ENCODE measurements at regions not wholly inside any gene's neighbourhood (a gene's known extent, or its start where the extent isn't known, plus 50 kb on each side); places are given as distances from the start of the nearest gene placed in this dataset.

DNA sequence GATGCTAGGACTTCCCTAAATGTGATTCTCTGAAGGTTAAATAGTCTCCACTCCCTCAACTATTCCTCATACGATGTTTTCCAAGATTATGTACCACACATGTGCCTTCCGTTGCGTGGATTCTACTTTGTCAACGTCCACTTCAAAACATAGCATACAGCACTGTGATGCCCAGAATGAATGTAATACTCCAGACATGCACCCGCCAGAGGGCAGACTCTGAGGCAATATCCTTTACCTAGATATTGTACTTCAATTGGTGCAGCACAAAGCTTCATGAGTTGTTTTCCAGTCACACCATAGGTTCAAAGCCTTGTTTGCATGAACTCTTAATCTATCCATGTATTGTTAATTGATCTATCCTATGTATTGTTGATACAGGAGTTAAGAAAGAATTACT lies 201.0 kb upstream of the NABP1 start:
- no peak overlapping the region for H2AFZ ChIP-seq (ENCODE audit: low read depth)
- no peaks in the 10 kb centered on the region for H3K36me3 ChIP-seq (ENCODE audit: insufficient read depth)
- H3K27ac ChIP-seq, result no peak overlapping the region
- H3K27me3 ChIP-seq (ENCODE audit: insufficient read depth, low read depth), result no peaks in the 10 kb centered on the region
- H3K4me1 ChIP-seq (ENCODE audit: low read depth, poor library complexity, severe bottlenecking), result no peaks in the 10 kb centered on the region
- H3K4me3 ChIP-seq (IDR thresholded peaks at IDR 0.05; ENCODE audit: insufficient read depth, low read depth, low read length), result no peak overlapping the region
- TF ChIP-seq, protein P1, sequence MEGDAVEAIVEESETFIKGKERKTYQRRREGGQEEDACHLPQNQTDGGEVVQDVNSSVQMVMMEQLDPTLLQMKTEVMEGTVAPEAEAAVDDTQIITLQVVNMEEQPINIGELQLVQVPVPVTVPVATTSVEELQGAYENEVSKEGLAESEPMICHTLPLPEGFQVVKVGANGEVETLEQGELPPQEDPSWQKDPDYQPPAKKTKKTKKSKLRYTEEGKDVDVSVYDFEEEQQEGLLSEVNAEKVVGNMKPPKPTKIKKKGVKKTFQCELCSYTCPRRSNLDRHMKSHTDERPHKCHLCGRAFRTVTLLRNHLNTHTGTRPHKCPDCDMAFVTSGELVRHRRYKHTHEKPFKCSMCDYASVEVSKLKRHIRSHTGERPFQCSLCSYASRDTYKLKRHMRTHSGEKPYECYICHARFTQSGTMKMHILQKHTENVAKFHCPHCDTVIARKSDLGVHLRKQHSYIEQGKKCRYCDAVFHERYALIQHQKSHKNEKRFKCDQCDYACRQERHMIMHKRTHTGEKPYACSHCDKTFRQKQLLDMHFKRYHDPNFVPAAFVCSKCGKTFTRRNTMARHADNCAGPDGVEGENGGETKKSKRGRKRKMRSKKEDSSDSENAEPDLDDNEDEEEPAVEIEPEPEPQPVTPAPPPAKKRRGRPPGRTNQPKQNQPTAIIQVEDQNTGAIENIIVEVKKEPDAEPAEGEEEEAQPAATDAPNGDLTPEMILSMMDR (conservative IDR thresholded peaks at IDR 0.05; ENCODE audit: low read depth, low read length), result no peak
- no peaks in the 10 kb centered on the region for H4K20me1 ChIP-seq (ENCODE audit: insufficient read depth)
- no peaks in the 10 kb centered on the region for H3K79me2 ChIP-seq (ENCODE audit: insufficient read depth, low read depth)
- no peak overlapping the region for H3K9ac ChIP-seq
- H3K4me2 ChIP-seq, result no peak overlapping the region

DNA sequence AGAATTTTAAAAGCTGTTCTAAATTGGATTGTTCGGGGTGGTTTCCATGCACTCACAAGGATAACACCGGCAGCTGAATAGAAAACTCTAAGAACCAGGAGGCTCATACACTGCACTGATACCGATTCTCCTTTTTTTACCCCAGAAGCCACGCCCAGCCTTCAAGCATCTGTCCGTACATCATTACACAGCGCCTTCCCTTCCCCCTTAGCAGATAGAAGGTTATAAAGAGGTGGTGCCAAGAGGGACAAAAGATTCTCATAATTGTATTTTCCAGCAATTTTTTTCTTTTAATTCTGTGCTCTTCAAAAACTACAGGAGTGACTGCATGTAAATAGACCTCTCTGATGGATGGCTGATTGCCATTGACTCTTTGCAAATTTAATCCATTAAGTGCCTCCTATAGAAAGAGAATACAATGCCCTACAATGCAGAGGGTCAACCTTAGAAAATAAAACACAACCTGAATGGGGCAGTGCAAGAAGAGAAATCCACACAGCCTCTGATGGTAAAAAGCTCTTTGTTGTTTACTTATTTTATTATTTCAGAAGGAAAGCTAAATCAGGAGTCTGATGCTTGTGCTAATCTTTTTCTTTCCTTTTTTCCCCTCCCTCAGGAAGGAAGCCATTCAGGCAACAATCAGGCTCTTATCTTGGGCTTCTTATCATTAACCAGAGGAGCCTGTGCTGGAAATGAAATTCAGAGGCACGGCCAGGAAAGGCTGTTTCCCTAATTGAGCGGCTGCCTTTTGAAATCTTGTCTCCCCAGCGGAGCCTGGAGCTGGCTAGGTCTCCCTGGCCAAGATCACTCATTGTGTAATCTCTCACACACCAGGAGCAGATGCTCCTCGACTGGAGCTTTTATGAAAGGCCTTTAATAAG lies 198.9 kb upstream of the NABP1 start:
- Histone ChIP-seq H2AFZ (ENCODE audit: low read depth) (no peak overlapping the region), H3K36me3 (ENCODE audit: insufficient read depth) (no peaks in the 10 kb centered on the region), H3K79me2 (ENCODE audit: insufficient read depth, low read depth) (no peaks in the 10 kb centered on the region), H3K4me3 (IDR thresholded peaks at IDR 0.05; ENCODE audit: insufficient read depth, low read depth, low read length) (no peak overlapping the region), H3K27ac (no peak overlapping the region), H3K4me1 (ENCODE audit: low read depth, poor library complexity, severe bottlenecking) (no peaks in the 10 kb centered on the region), H3K4me2 (no peak overlapping the region), H3K27me3 (ENCODE audit: insufficient read depth, low read depth) (no peaks in the 10 kb centered on the region), H4K20me1 (ENCODE audit: insufficient read depth) (no peaks in the 10 kb centered on the region), H3K9ac (no peak overlapping the region)
- TF ChIP-seq, protein P1 (conservative IDR thresholded peaks at IDR 0.05; ENCODE audit: low read depth, low read length), result no peak

DNA sequence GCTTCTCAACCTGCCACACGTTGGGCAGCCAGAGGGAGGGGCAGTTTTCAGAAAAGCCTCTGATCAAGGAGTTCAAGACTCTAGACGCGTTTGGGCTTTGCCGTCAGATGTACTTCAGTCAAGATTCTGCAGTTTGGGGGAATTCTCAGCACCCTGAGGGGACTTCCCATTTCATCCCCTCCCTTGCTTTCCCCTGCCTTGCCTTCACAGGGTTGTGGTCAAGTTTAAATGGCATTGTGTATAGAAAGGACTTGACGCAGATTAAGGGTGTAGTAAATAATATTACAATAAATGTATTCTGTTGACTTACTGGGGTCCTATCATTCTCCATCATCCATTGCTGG lies 198.3 kb upstream of the NABP1 start:
- no peaks in the 10 kb centered on the region for H3K4me1 ChIP-seq (ENCODE audit: low read depth, poor library complexity, severe bottlenecking)
- H4K20me1 ChIP-seq (ENCODE audit: insufficient read depth), result no peaks in the 10 kb centered on the region
- H3K4me2 ChIP-seq, result no peak overlapping the region
- H3K4me3 ChIP-seq (IDR thresholded peaks at IDR 0.05; ENCODE audit: insufficient read depth, low read depth, low read length), result no peak overlapping the region
- no peak overlapping the region for H2AFZ ChIP-seq (ENCODE audit: low read depth)
- no peaks in the 10 kb centered on the region for H3K79me2 ChIP-seq (ENCODE audit: insufficient read depth, low read depth)
- TF ChIP-seq, protein P1 (conservative IDR thresholded peaks at IDR 0.05; ENCODE audit: low read depth, low read length), result no peak
- H3K9ac ChIP-seq, result no peak overlapping the region
- H3K36me3 ChIP-seq (ENCODE audit: insufficient read depth), result no peaks in the 10 kb centered on the region
- H3K27ac ChIP-seq, result no peak overlapping the region
- H3K27me3 ChIP-seq (ENCODE audit: insufficient read depth, low read depth), result no peaks in the 10 kb centered on the region

DNA sequence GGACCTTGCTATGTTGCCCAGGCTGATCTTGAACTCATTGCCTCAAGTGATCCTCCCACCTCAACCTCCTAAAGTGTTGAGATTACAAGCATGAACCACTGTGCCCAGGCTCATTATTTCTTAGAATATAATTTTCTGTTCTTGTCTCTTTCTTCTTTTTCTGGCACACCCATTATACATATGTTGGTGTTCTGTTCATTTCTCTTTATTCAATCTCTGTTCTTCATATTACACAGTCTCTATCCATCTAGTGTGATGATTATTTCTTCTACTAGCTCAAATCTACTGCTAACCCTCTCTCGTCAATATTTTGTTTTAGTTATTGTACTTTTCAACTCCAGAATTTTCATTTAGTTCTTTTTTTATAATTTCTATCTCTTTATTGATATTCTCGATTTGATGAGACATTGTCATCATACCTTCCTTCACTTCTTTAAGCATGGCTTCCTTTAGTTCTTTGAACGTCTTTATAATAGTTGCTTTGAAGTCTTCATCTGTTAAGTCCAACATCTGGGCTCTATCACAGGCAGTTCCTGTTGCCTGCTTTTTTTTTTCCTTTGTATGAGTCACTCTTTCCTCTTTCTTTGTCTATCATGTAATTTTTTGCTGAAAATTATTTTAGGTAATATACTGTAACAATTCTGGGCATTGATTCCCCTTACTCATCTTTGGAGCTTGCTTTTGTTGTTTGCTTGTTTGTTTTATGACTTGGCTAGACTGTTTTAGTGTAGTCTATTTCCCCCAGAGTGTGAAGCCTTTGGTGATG lies 196.4 kb upstream of the NABP1 start:
- H3K36me3 ChIP-seq (ENCODE audit: insufficient read depth), result no peaks in the 10 kb centered on the region
- TF ChIP-seq, protein P1 (conservative IDR thresholded peaks at IDR 0.05; ENCODE audit: low read depth, low read length), result no peak
- H4K20me1 ChIP-seq (ENCODE audit: insufficient read depth), result no peaks in the 10 kb centered on the region

More for the DNA sequence above, 196.4 kb upstream of the NABP1 start:
- no peak overlapping the region for H3K27ac ChIP-seq
- no peaks in the 10 kb centered on the region for H3K27me3 ChIP-seq (ENCODE audit: insufficient read depth, low read depth)
- peaks cover 8% of the 10 kb centered on the region for H3K4me1 ChIP-seq (ENCODE audit: low read depth, poor library complexity, severe bottlenecking)
- H2AFZ ChIP-seq (ENCODE audit: low read depth), result no peak overlapping the region
- no peaks in the 10 kb centered on the region for H3K79me2 ChIP-seq (ENCODE audit: insufficient read depth, low read depth)
- no peak overlapping the region for H3K4me2 ChIP-seq
- no peak overlapping the region for H3K9ac ChIP-seq
- no peak overlapping the region for H3K4me3 ChIP-seq (IDR thresholded peaks at IDR 0.05; ENCODE audit: insufficient read depth, low read depth, low read length)
